GM18499 (cell line): ENCODE measurements at regions not wholly inside any gene's neighbourhood (a gene's known extent, or its start where the extent isn't known, plus 50 kb on each side); places are given as distances from the start of the nearest gene placed in this dataset.

Source experiments
- ATAC-seq: cut with Tn5 transposase; IDR thresholded peaks from one replicate; pipeline ENCODE4 v1.9.1; 2021; ENCODE audit warnings: moderate number of reproducible peaks; ENCODE audit not compliant: insufficient read depth, unreplicated experiment

GRCh38 chr20:39532205-39532604, 570.1 kb downstream of the DHX35 start:
- no peak for ATAC-seq

GRCh38 chr20:39528436-39528835, 566.3 kb downstream of the DHX35 start:
- ATAC-seq, result no peak

- no peak for ATAC-seq
Measured at GRCh38 chr20:39524371-39524911, 562.3 kb downstream of the DHX35 start.

- ATAC-seq, result no peak
Measured at GRCh38 chr20:39523405-39523804, 561.3 kb downstream of the DHX35 start.

DNA sequence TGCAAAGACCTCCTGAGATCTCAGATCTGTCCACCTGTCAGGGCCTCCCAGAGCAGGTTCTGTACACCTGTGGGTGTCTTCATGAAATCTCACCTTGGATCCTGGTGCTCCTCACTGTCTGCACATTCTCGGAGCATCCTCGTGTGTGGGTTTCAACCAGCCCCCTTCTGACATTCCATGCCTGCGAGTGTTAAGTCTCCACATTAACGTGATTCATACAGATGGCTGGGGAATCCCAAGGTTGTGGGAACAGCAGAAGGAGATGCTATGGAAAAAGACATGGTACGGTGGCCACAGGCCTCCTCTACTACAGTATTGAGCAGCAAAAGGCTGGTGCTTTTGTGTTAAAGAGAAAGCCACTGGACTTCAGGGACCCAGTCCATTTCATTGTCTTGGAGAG, 556.5 kb downstream of the DHX35 start:
- ATAC-seq, result no peak

DNA sequence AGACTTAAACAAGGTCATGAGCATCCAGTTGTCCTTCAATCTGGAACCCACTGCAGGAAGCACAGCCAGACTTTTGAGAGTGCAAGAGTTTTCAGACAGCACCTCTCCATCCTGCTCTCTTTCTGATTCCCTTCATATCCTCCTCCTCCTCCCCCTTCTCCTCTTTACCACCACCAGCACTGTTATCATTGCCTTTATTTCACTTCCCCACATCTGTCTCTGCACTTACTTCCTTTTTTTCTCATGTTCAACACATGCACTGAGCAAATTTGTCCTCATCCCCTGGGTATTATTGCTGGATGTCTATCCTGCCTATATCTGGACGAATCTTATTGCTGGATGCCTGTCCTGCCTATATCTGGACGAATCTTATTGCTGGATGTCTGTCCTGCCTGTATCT, 554.8 kb downstream of the DHX35 start:
- no peak for ATAC-seq

DNA sequence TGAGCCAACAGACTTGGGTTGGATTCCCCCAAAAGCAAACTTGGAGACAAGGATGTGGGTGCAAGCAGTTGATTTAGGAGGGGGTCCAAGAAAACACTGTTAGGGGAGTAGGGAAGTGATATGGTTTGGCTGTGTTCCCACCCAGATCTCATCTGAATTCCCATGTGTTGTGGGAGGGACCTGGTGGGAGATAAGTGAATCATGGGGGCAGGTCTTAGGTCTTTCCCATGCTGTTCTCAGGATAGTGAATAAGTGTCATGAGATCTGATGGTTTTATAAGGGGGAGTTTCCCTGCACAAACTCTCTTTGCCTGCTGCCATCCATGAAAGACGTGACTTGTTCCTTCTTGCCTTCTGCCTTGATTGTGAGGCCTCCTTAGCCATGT, 542.6 kb downstream of the DHX35 start:
- ATAC-seq, result no peak

- no peak for ATAC-seq
Measured at GRCh38 chr20:39503902-39504709, 542.0 kb downstream of the DHX35 start.

GRCh38 chr20:39492223-39492797, 530.2 kb downstream of the DHX35 start:
- no peak for ATAC-seq

DNA sequence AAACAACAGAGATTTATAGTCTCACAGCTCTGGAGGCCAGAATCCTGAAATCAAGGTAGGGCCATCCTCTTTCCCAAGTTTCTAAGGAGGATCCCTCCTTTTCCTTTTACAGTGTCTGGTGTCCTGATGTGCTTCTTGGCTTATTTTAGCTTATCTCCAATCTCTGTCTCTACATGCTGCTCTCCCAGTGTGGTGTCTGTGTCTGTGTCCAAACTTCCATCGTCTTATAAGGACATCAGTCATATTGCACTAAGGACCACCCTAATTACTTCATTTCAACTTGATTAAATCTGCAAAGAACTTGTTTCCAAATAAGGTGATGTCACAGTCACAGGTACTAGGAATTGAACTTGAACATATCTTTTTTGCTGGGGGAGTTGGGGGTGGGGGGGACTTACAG, 529.6 kb downstream of the DHX35 start:
- no peak for ATAC-seq

DNA sequence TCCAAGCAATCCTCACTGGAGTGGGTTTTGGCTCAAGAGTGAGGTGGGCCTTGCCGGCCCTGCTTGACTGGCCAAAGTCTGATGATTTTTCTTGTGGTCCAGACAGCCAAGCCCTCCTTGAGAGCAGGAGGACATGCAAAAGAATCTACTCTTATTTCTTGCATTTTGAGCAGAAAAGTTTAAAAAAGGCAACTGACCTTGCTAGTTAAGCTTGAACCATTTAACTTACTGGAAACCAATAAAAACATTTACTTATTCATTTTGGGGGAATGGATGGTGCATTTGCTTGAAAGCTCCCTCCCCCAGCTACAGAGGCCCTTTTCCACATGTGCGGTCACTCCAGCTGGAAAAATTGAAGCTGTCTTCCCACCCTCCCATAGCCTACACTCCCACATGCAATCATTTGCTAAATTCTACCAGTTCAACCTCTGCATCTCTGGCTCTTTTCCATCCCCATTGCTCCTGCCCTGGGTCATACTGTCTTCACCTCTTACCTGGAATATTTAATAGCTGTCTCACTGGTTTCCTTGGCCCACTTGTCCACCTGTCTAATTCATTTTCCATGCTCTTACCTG, 527.9 kb downstream of the DHX35 start:
- ATAC-seq, result no peak

- ATAC-seq, result no peak
Measured at GRCh38 chr20:39480276-39481043, 518.3 kb downstream of the DHX35 start.

DNA sequence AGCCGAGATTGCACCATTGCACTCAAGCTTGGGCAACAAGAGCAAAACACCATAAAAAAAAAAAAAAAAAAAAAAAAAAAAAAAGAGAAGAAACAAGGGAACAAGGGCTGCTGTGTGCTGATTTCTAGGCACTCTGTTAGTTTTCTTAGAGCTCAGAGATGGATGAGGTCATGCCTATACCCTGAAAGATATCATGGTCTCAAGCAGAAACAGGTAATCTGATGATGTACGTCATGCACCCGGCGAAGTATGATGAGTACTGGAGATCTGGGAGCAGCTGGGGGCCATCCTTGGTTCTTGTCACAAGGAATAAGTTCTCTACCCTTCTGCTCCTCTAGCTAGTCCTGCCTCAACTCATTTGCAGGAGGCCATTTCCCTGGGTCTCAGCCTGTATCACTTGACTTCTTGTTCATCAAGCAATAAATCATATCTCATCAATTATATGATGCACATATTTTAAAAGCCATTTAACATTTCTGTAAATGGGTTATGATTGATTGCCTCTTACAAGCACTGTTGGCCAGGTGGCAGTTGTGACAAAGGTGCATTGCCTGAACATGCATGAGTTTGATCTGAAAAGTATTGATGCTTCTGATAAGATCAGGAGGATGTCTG, 517.2 kb downstream of the DHX35 start:
- no peak for ATAC-seq

- ATAC-seq, result no peak
Measured at GRCh38 chr20:39474879-39475278, 512.7 kb downstream of the DHX35 start.

GRCh38 chr20:39473536-39473935, 511.4 kb downstream of the DHX35 start:
- no peak for ATAC-seq

GRCh38 chr20:39468703-39469102, 506.6 kb downstream of the DHX35 start:
- ATAC-seq, result no peak

GRCh38 chr20:39464238-39464637, 502.1 kb downstream of the DHX35 start:
- ATAC-seq, result no peak

DNA sequence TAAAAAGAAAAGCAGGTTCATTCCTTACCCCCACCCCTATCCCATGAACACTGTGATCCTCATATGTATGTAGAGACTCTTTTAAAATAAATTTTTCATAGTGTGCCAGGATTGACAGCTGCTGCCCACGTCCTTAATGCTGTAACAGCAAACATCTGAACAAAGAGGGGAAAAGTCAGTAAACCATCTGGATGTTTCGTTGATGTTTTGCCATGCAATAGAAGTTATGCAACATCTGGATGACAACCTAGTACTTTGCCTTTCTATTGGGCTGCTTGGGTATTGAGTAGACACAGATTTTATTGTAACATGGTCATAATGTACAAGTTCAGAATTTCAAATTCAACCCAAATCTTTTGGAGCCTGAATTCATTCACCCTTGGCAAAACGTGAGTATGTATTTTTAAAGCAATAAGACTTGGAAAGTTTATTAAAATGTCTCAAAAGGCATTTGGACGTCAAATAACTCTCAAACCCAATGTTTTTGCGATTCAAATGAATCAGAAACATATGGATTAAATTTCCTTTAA, 500.3 kb downstream of the DHX35 start:
- ATAC-seq, result no peak

GRCh38 chr20:39458452-39458851, 496.3 kb downstream of the DHX35 start:
- no peak for ATAC-seq

GRCh38 chr20:39453890-39454289, 491.7 kb downstream of the DHX35 start:
- no peak for ATAC-seq
